NB4 (cell line): ENCODE measurements at regions not wholly inside any gene's neighbourhood (a gene's known extent, or its start where the extent isn't known, plus 50 kb on each side); places are given as distances from the start of the nearest gene placed in this dataset.

Experiments
- MAX ChIP-seq: IDR thresholded peaks from 2 replicates; pipeline ENCODE4 v1.6.1; 2011; ENCODE audit warnings: low read depth, low read length
- MYC ChIP-seq: IDR thresholded peaks from 2 replicates; pipeline ENCODE4 v1.6.1; 2011; ENCODE audit warnings: low read depth, low read length
- POLR2A ChIP-seq: IDR thresholded peaks from 2 replicates; pipeline ENCODE4 v1.6.1; 2011; ENCODE audit warnings: mild to moderate bottlenecking; ENCODE audit not compliant: insufficient read length; ENCODE audit errors: extremely low read depth
- TF ChIP-seq, protein P1 (sequence below): IDR thresholded peaks from one replicate; pipeline ENCODE4 v1.5.1; 2012; ENCODE audit warnings: low read depth, low read length

GRCh38 chr14:35963209-35963608 is 137.1 kb downstream of the BRMS1L start:
- TF ChIP-seq, protein P1, sequence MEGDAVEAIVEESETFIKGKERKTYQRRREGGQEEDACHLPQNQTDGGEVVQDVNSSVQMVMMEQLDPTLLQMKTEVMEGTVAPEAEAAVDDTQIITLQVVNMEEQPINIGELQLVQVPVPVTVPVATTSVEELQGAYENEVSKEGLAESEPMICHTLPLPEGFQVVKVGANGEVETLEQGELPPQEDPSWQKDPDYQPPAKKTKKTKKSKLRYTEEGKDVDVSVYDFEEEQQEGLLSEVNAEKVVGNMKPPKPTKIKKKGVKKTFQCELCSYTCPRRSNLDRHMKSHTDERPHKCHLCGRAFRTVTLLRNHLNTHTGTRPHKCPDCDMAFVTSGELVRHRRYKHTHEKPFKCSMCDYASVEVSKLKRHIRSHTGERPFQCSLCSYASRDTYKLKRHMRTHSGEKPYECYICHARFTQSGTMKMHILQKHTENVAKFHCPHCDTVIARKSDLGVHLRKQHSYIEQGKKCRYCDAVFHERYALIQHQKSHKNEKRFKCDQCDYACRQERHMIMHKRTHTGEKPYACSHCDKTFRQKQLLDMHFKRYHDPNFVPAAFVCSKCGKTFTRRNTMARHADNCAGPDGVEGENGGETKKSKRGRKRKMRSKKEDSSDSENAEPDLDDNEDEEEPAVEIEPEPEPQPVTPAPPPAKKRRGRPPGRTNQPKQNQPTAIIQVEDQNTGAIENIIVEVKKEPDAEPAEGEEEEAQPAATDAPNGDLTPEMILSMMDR: peak; percentile 25
- TF ChIP-seq POLR2A: no peak
- TF ChIP-seq MYC: no peak
- no peak for TF ChIP-seq MAX
